Activated gamma-delta T cell (primary cell): ENCODE measurements at regions not wholly inside any gene's neighbourhood (a gene's known extent, or its start where the extent isn't known, plus 50 kb on each side); places are given as distances from the start of the nearest gene placed in this dataset.
A peak's percentile ranks its signal among the peaks of the same experiment; 100 is the strongest.

ENCODE experiments used
- DNase-seq: peaks from one replicate; lab custom pipeline; 2025; lab: John Stamatoyannopoulos, UW

GRCh38 chr9:107431461-107431860 is 58.1 kb downstream of the KLF4 start:
- no peak for DNase-seq

DNA sequence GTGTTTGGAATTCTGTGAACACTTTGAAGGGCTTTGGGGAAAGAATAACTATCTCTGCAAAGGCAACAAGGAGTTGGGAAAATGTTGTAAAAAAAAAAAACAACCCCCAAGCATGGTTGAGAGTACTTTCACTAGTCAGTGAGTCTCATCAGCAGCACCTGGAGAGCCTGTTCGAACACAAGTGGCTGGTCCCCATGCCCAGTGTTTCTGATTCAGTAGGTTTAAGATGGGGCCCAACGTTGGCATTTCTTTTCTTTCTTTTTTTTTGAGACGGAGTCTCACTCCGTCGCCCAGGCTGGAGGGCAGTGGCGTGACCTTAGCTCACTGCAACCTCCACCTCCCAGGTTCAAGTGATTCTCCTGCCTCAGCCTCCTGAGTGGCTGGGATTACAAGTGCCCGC is 59.5 kb downstream of the KLF4 start:
- no peak for DNase-seq

- no peak for DNase-seq
Observed at GRCh38 chr9:107426126-107426525, 63.4 kb downstream of the KLF4 start.

- peak; percentile 11 for DNase-seq
Observed at GRCh38 chr9:107425101-107426025, 64.2 kb downstream of the KLF4 start.

GRCh38 chr9:107423540-107423939 is 66.0 kb downstream of the KLF4 start:
- DNase-seq = no peak

DNA sequence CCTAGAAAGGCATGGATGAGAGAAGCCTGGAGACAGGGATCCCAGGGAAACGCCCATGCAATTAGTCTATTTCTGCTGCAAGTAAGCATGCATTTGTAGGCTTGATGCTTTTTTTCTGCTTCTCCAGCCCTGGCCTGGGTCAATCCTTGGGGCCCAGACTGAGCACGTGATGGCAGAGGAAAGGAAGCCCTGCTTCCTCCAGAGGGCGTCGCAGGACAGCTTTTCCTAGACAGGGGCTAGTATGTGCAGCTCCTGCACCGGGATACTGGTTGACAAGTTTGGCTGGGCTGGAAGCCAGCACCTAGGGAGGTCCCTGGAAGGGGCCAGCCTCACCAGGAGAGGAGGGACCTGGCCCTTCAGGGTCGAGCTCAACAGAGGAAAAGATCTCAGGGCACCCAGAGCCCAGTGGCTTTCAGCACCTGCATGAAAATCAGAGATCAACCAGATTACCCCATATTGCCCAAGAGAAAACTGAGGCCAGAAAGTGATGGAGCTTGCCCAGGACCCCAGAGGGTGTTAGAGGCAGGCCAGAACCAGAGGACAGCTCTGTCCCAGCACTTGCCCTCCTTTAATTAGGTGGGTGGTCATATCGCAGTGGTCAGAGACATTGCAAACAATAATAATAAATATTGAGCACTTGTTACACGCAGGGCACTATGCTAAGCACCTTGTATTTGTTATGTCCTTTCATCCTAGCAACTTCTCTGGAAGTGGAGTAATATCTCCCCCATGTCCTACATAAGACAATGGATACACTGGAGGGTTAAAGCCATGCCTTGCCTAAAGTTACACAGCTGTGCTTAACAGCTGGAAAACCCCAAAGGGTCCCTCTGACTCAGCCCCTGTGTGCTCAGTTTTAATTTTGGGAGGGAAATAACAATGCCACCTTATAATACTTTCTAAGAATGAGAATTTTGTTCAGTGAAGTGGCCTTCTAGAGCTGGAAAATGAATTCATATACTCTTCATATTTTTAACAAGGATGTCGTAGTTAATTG is 67.1 kb downstream of the KLF4 start:
- DNase-seq = no peak

- DNase-seq = no peak
Observed at GRCh38 chr9:107410420-107410819, 79.1 kb downstream of the KLF4 start.

DNA sequence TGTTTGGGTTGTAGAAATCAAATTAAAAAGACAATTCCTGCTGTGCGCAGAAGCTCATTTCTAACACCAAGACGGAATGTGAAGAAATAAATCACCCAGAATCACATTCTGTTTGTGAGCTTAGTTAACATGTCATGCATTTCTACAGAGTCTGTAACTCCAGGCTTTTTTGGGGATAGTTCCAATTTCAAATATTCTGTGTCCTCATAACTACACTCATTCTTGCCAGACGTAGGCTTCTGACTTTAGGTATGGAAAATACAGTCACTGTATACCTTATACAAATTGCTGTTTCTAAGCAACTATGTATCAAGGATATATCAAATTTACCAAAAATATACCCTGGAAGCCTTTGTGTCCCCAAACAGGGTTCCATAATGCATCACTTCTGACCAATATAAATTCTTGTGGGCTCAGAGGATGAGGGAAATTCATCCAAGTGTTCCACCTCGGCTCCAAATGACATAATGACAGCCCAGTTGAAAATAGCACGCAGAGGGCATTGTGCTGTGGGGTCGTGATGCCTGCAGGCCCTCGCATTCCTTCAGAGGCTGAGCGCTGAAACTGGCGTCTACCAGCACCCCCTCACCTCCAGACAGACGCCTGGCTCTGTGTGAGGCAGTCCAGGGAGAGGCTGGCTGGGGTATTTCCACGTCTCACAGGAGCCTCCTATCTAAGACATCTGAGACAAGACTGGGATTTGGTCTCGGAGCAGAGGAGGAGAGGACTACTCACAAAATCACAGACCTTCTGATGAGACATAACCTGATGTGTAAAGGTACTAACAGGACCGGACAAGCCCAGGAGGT is 79.8 kb downstream of the KLF4 start:
- DNase-seq = no peak

- no peak for DNase-seq
Observed at GRCh38 chr9:107407675-107408074, 81.9 kb downstream of the KLF4 start.

DNA sequence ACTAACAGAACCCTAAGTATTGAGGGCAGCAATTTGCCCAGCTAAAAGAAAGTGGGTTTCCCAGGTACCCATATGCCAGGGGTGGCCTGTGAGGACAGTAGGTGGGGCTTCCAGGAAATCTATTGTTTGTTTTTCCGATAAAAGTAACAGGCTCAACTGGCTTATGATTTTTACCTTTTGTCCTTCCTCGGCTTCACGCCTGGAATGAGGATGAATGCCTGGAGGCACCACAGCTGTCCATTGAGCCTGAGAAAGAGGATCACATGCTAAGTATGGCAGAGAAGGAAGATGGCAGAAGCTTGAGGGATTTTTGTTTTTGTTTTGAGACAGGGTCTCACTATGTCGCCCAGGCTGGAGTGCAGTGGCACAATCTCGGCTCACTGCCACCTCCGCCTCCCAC is 84.1 kb downstream of the KLF4 start:
- no peak for DNase-seq

DNA sequence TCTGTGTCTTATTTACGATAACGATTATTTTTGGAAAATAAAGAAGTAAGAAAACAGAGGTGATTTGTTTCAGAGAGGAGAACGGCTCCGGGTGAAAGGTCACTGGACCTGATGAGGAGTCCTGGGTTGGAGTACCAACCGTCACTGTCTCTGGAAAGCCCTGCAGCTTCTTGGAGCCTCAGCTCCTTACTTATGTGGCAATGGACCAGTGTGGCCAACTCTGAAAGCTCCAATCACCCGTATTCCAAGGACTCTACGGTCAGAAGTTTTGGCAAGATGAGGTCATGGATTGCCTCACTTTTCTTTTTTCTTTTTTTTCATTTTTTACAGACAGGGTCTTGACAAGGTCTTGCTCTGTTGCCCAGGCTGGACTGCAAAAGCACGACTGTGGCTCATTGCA is 84.8 kb downstream of the KLF4 start:
- DNase-seq = no peak

- DNase-seq = no peak
Observed at GRCh38 chr9:107404161-107404560, 85.4 kb downstream of the KLF4 start.

DNA sequence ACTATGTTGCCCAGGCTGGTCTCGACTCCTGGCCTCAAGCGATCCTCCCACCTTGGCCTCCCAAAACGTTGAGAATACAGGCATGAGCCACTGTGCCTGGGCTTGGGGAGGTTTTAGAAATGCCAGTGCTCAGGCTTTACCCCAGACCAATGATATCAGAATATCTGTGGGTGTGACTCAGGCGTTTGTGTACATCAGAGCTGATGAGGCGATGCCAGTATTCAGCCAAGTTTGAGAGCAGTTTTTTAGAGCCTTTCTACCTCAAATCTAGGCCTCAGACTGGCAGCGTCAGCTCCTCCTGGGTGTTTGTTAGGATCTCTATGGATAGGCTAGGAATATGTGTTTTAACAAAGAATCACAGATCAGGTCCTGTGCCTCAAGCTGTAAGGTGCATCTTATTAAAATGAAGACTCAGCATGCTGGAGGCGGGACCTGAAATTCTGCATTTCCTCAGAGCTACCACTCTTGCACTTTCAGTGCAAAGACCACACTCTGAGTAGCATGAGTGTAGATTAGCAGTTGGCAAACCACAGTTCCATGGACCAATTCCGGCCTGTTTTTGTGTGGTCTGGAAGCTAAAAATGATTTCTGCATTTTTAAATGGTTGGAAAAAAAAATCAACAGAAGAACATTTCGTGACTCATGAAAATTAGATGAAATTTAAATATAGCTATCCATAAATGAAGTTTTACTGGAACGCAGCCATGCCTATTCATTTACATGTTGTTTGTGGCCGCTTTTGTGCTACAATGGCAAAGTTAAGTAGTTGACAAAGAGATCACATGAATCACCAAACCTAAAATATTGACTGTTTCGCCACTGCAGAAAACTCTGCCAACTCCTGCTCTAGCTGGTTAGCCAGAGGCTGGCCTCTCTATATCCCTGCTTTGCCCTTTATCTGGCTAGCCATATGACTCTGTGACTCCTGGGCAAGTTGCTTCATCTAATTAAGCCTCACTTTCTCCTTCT is 92.2 kb downstream of the KLF4 start:
- no peak for DNase-seq

DNA sequence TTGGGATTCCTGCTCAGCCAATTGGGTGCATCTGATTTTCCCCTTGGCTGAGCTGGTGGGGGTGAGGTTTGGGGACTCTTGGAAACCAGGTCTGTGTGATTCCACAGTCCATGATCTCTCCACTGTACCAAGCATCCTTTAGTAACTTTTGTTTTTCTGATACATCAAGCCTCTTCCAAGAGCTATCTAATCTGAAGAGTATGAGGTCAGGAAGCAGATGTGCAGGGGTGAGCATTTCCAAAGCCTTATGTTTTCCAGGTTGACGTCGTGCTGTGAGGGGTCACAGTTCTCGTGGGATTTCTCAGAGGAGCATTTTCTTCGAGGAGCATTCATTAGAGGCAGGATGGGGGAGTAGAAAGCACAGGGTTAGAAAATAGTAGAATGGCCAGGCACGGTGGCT is 95.3 kb downstream of the KLF4 start:
- DNase-seq = no peak

GRCh38 chr9:107390778-107391177 is 98.8 kb downstream of the KLF4 start:
- no peak for DNase-seq

- no peak for DNase-seq
Observed at GRCh38 chr9:107390279-107390678, 99.3 kb downstream of the KLF4 start.

DNA sequence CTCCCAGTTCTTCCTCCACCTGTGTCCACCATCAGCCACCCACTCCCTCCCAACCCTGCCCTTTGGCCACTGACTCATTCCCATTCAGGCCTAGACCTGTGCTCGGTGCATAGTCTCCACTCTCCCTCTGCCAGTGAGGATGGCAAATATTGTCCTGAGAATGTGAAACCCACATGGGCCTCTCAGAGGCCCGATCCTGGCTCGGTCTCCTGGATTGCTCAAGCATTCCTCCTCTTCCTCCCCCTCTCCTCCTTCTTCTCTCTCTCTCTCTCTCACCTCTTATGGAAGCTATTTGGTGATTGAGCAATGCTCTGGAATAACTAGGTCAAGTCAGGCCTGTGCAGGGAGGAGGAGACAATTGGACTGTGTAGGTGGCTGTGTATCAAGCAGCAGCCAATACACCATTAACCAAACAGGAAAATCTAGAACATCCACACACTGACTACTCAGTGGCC is 99.9 kb downstream of the KLF4 start:
- DNase-seq = no peak

GRCh38 chr9:107388890-107389289 is 100.7 kb downstream of the KLF4 start:
- DNase-seq = no peak

- no peak for DNase-seq
Observed at GRCh38 chr9:107387409-107387808, 102.2 kb downstream of the KLF4 start.

GRCh38 chr9:107386396-107386795 is 103.2 kb downstream of the KLF4 start:
- no peak for DNase-seq
